ENCODE measurements at regions not wholly inside any gene's neighbourhood (a gene's known extent, or its start where the extent isn't known, plus 50 kb on each side); places are given as distances from the start of the nearest gene placed in this dataset.

DNA sequence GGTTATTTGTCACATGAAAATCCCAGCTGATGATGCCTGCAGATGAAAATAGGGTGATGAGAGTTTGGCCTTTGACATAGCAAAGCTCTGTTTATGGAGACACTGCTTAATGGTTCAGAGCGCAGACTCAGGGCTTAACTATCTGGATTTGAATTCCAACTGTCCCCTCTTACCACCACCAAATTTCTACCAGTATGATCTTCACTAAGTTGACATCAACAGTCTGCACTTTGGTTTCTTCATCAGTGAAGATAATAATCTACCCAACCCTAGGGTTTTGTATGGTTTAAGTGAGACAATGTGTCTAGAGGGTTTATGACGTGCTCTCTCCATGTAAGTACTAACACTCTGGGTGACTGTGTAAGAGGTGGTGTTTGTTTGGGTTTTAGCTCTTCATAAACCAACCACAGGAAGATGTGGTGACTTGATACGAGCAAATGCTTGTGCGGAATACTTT, 151.4 kb upstream of the TNFAIP3 start:
- TF ChIP-seq POLR2A (IDR thresholded peaks at IDR 0.05; ENCODE audit: low read length): no peak
- TF ChIP-seq GATA1 (IDR thresholded peaks at IDR 0.05; ENCODE audit: low read depth, low read length): no peak
